ENCODE measurements at regions not wholly inside any gene's neighbourhood (a gene's known extent, or its start where the extent isn't known, plus 50 kb on each side); places are given as distances from the start of the nearest gene placed in this dataset.
A peak's percentile ranks its signal among the peaks of the same experiment; 100 is the strongest.

DNA sequence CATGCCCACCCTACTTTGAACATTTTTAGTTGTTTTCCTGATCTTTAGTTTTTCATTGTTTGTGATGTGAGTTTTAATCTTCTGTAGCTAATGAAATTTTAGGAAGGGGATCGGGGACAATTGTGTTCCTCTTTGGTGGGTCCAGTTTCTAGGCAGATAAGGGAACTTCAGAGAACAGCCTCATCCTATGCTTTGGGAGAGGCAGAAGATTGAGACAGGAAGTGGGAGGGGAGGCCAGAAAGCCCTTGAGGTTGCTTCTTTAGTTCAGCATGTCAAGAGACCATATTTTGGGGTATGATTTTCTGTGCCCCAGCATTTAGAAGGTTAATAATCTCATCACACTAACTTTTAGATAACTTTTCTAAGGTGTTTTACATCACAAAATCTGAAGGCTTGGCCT lies 191.0 kb downstream of the TANC2 start:
- DNase-seq, result no peak
- Histone ChIP-seq H3K36me3 (ENCODE audit: low read depth) (0 out of 2 replicates have a peak, but pooled peaks cover 6% of the 10 kb centered on the region), H2AFZ (no peak overlapping the region), H3K4me3 (no peak overlapping the region), H3K9me2 (ENCODE audit: insufficient read depth) (no peaks in the 10 kb centered on the region), H3F3A (ENCODE audit: insufficient read depth, low read depth) (no peaks in the 10 kb centered on the region; the same call in 1 of the 2 replicates), H4K20me1 (ENCODE audit: insufficient read depth) (peaks cover 63% of the 10 kb centered on the region), H3K27me3 (ENCODE audit: insufficient read depth, low read depth) (no peaks in the 10 kb centered on the region), H3K4me1 (replicated peaks; ENCODE audit: insufficient read depth) (no peaks in the 10 kb centered on the region), H3K4me2 (no peak overlapping the region), H3K9me3 (ENCODE audit: insufficient read depth, low read depth) (no peaks in the 10 kb centered on the region), H3K79me2 (ENCODE audit: low read depth) (peaks cover 88% of the 10 kb centered on the region), H3K27ac (peak overlapping the region; percentile 5; the same call in 1 of the 2 replicates)
- BruUV-seq (replicated peaks), result no TSS peak
- intact Hi-C loops (cut with micrococcal nuclease; ENCODE audit: unreplicated experiment), result no loop called here
- ChIA-PET CTCF (no interaction called here), POLR2A (ENCODE audit: unreplicated experiment) (no interaction called here)
- TF ChIP-seq CTCF (conservative IDR thresholded peaks at IDR 0.05), result no peak
- no peak for TF ChIP-seq EZH2 (IDR thresholded peaks at IDR 0.05; ENCODE audit: low read depth)

- Histone ChIP-seq H3K79me2 (ENCODE audit: low read depth) (peaks cover 76% of the 10 kb centered on the region), H3K4me2 (no peak overlapping the region), H3K4me1 (replicated peaks; ENCODE audit: insufficient read depth) (no peaks in the 10 kb centered on the region), H4K20me1 (ENCODE audit: insufficient read depth) (peaks cover 33% of the 10 kb centered on the region), H2AFZ (no peak overlapping the region), H3K9me3 (ENCODE audit: insufficient read depth, low read depth) (no peaks in the 10 kb centered on the region), H3K27ac (no peak overlapping the region), H3K36me3 (ENCODE audit: low read depth) (0 out of 2 replicates have a peak, but pooled peaks cover 6% of the 10 kb centered on the region), H3K27me3 (ENCODE audit: insufficient read depth, low read depth) (no peaks in the 10 kb centered on the region), H3K9me2 (ENCODE audit: insufficient read depth) (no peaks in the 10 kb centered on the region), H3F3A (ENCODE audit: insufficient read depth, low read depth) (peaks cover 14% of the 10 kb centered on the region; the same call in 1 of the 2 replicates), H3K4me3 (no peak overlapping the region)
- CTCF ChIA-PET, result no interaction called here
- BruUV-seq (replicated peaks), result no TSS peak
- TF ChIP-seq EZH2 (IDR thresholded peaks at IDR 0.05; ENCODE audit: low read depth) (no peak), CTCF (conservative IDR thresholded peaks at IDR 0.05) (no peak)
- no peak for DNase-seq
- intact Hi-C loops (cut with micrococcal nuclease; ENCODE audit: unreplicated experiment), result no loop called here
- POLR2A ChIA-PET (ENCODE audit: unreplicated experiment), result no interaction called here
Measured at GRCh38 chr17:63162406-63163157, 196.5 kb downstream of the TANC2 start.

GRCh38 chr17:63163158-63163520 lies 197.1 kb downstream of the TANC2 start:
- 0 out of 2 replicates have a peak, but pooled peaks cover 4% of the 10 kb centered on the region for H3K36me3 ChIP-seq (ENCODE audit: low read depth)
- H3K4me2 ChIP-seq, result no peak overlapping the region
- H2AFZ ChIP-seq, result no peak overlapping the region
- no peaks in the 10 kb centered on the region for H3K4me1 ChIP-seq (replicated peaks; ENCODE audit: insufficient read depth)
- BruUV-seq (replicated peaks), result no TSS peak
- POLR2A ChIA-PET (ENCODE audit: unreplicated experiment), result no interaction called here
- H3K27me3 ChIP-seq (ENCODE audit: insufficient read depth, low read depth), result no peaks in the 10 kb centered on the region
- CTCF ChIA-PET, result no interaction called here
- TF ChIP-seq CTCF (conservative IDR thresholded peaks at IDR 0.05), result no peak
- no peak for TF ChIP-seq EZH2 (IDR thresholded peaks at IDR 0.05; ENCODE audit: low read depth)
- H3K9me2 ChIP-seq (ENCODE audit: insufficient read depth), result no peaks in the 10 kb centered on the region
- DNase-seq, result no peak
- H4K20me1 ChIP-seq (ENCODE audit: insufficient read depth), result peaks cover 33% of the 10 kb centered on the region
- H3F3A ChIP-seq (ENCODE audit: insufficient read depth, low read depth), result peaks cover 14% of the 10 kb centered on the region; the same call in 1 of the 2 replicates
- no peak overlapping the region for H3K4me3 ChIP-seq
- H3K79me2 ChIP-seq (ENCODE audit: low read depth), result peaks cover 72% of the 10 kb centered on the region
- no peak overlapping the region for H3K27ac ChIP-seq
- no peaks in the 10 kb centered on the region for H3K9me3 ChIP-seq (ENCODE audit: insufficient read depth, low read depth)
- intact Hi-C loops (cut with micrococcal nuclease; ENCODE audit: unreplicated experiment), result no loop called here
